H1 (cell line): ENCODE measurements at regions not wholly inside any gene's neighbourhood (a gene's known extent, or its start where the extent isn't known, plus 50 kb on each side); places are given as distances from the start of the nearest gene placed in this dataset.

Experiments
- CTCF ChIA-PET: fragments of 300-600 bp; sonication (Branson Sonifier 250); formaldehyde crosslinking; loops from one replicate; lab custom pipeline; 2021; ENCODE audit not compliant: partially characterized antibody; lab: Charles Lee
- POLR2A ChIA-PET: fragments of 300-600 bp; sonication (Branson Sonifier 250); formaldehyde crosslinking; loops from one replicate; lab custom pipeline; 2021; ENCODE audit warnings: inconsistent platforms; ENCODE audit not compliant: partially characterized antibody; lab: Charles Lee
- DNase-seq, 2 experiments: peaks; one replicate each; pipeline versions ENCODE4 v3.0.0 to v3.0.0-alpha.2; 2010 to 2022; ENCODE audit warnings: low spot score in 2 of 2, low read depth in 1 of 2, mixed read lengths in 1 of 2
- FAIRE-seq: peaks from 2 replicates; lab custom pipeline; 2011; peaks lifted over from hg19 to GRCh38; lab: Jason Lieb, UNC
- H2AFZ ChIP-seq: 2 replicates; pipeline ENCODE4 v1.8.1; 2012; ENCODE audit warnings: low read length, inconsistent platforms
- H2AK5ac ChIP-seq: 2 replicates; pipeline ENCODE4 v1.6.1; 2013; ENCODE audit warnings: low read depth, low read length
- H2BK120ac ChIP-seq: replicated peaks from 2 replicates; pipeline ENCODE3; 2013; ENCODE audit warnings: low read depth, low read length, inconsistent platforms
- H2BK12ac ChIP-seq: 2 replicates; pipeline ENCODE4 v1.6.1; 2013; ENCODE audit warnings: low read depth, low read length
- H2BK15ac ChIP-seq: 2 replicates; pipeline ENCODE4 v1.6.1; 2013; ENCODE audit warnings: low read length
- H2BK20ac ChIP-seq: 2 replicates; pipeline ENCODE4 v1.6.1; 2013; ENCODE audit warnings: low read length
- H2BK5ac ChIP-seq: 2 replicates; pipeline ENCODE4 v1.6.1; 2013; ENCODE audit warnings: low read depth, low read length
- H3K14ac ChIP-seq: 2 replicates; pipeline ENCODE4 v1.6.1; 2013; ENCODE audit warnings: inconsistent platforms; ENCODE audit not compliant: insufficient read length
- H3K18ac ChIP-seq: 2 replicates; pipeline ENCODE4 v1.6.1; 2013; ENCODE audit warnings: low read length; ENCODE audit errors: extremely low read depth
- H3K23ac ChIP-seq: 2 replicates; pipeline ENCODE4 v1.6.1; 2013; ENCODE audit warnings: inconsistent platforms; ENCODE audit not compliant: insufficient read length
- H3K23me2 ChIP-seq: 2 replicates; pipeline ENCODE4 v1.6.1; 2013; ENCODE audit warnings: low read depth, low read length
- H3K27ac ChIP-seq: 2 replicates; pipeline ENCODE4 v1.6.1; 2011; ENCODE audit warnings: low read depth, low read length, inconsistent platforms
- H3K27me3 ChIP-seq, 4 experiments: replicated peaks in 1 of 4; 1 replicate in 1 of 4; 2 replicates in 3 of 4; pipeline versions ENCODE4 v1.6.1 to v1.8.1; 2011 to 2013; ENCODE audit warnings: low read length in 3 of 4, mild to moderate bottlenecking in 3 of 4, inconsistent platforms in 2 of 4, mixed read lengths in 2 of 4, moderate library complexity in 1 of 4; ENCODE audit not compliant: control insufficient read depth in 3 of 4, insufficient read depth in 3 of 4; ENCODE audit errors: extremely low read depth in 1 of 4
- H3K36me3 ChIP-seq, 4 experiments: 2 replicates each; pipeline versions ENCODE4 v1.6.1 to v1.8.1; 2011 to 2013; ENCODE audit warnings: mild to moderate bottlenecking in 4 of 4, low read length in 3 of 4, moderate library complexity in 2 of 4, control low read depth in 1 of 4, inconsistent platforms in 1 of 4; ENCODE audit not compliant: insufficient read depth in 4 of 4, control insufficient read depth in 2 of 4
- H3K4ac ChIP-seq: replicated peaks from 2 replicates; pipeline ENCODE3; 2013; ENCODE audit warnings: low read length, low read depth, mixed read lengths, inconsistent platforms; ENCODE audit not compliant: insufficient read length
- H3K4me1 ChIP-seq, 4 experiments: replicated peaks in 1 of 4; 1 replicate in 1 of 4; 2 replicates in 3 of 4; pipeline versions ENCODE4 v1.6.1 to v1.8.1; 2011 to 2013; ENCODE audit warnings: low read length in 3 of 4, inconsistent platforms in 2 of 4, mixed read lengths in 1 of 4; ENCODE audit not compliant: insufficient read depth in 4 of 4, control insufficient read depth in 3 of 4
- H3K4me2 ChIP-seq, 2 experiments: 2 replicates each; pipeline versions ENCODE4 v1.6.1 to v1.8.1; 2011 to 2013; ENCODE audit warnings: low read depth in 2 of 2, low read length in 2 of 2, control low read depth in 1 of 2, inconsistent platforms in 1 of 2, mild to moderate bottlenecking in 1 of 2; ENCODE audit not compliant: insufficient read depth in 1 of 2
- H3K4me3 ChIP-seq, 4 experiments: fragments of 200-600, 300-600 bp in 1 of 4; sonication (generic), shearing (Covaris generic), sonication (Bioruptor Twin) in 1 of 4; 2 replicates each; pipeline versions ENCODE4 v1.5.1 to v1.8.1; 2011 to 2016; ENCODE audit warnings: low read length in 4 of 4, low read depth in 3 of 4, control low read depth in 2 of 4, inconsistent platforms in 2 of 4, mild to moderate bottlenecking in 2 of 4, mixed read lengths in 1 of 4, moderate library complexity in 1 of 4; ENCODE audit not compliant: insufficient read depth in 2 of 4; ENCODE audit errors: extremely low read depth in 1 of 4
- H3K56ac ChIP-seq: replicated peaks from 2 replicates; pipeline ENCODE3; 2013; ENCODE audit warnings: low read depth, mild to moderate bottlenecking, mixed read lengths, low read length, inconsistent platforms; ENCODE audit not compliant: insufficient read length
- H3K79me1 ChIP-seq: 2 replicates; pipeline ENCODE4 v1.6.1; 2013; ENCODE audit warnings: low read depth, low read length, control low read depth
- H3K79me2 ChIP-seq, 2 experiments: 2 replicates each; pipeline versions ENCODE4 v1.6.1 to v1.8.1; 2012 to 2013; ENCODE audit warnings: low read length in 2 of 2, mild to moderate bottlenecking in 2 of 2, inconsistent platforms in 1 of 2; ENCODE audit not compliant: insufficient read depth in 2 of 2, control insufficient read depth in 1 of 2
- H3K9ac ChIP-seq, 4 experiments: replicated peaks in 1 of 4; 1 replicate in 1 of 4; 2 replicates in 3 of 4; pipeline versions ENCODE4 v1.6.1 to v1.8.1; 2011 to 2013; ENCODE audit warnings: low read depth in 3 of 4, low read length in 3 of 4, control low read depth in 2 of 4, mild to moderate bottlenecking in 2 of 4, moderate library complexity in 2 of 4, inconsistent platforms in 1 of 4; ENCODE audit errors: extremely low read depth in 1 of 4
- H3K9me3 ChIP-seq, 2 experiments: 2 replicates each; pipeline versions ENCODE4 v1.6.1 to v1.8.1; 2012 to 2013; ENCODE audit warnings: mild to moderate bottlenecking in 2 of 2, moderate library complexity in 2 of 2, control low read depth in 1 of 2, inconsistent platforms in 1 of 2, low read depth in 1 of 2, low read length in 1 of 2, mixed read lengths in 1 of 2; ENCODE audit not compliant: insufficient read depth in 2 of 2
- H4K20me1 ChIP-seq, 2 experiments: replicated peaks in 1 of 2; 2 replicates each; pipeline versions ENCODE3 to v1.8.1; 2011 to 2013; ENCODE audit warnings: inconsistent platforms in 2 of 2, low read length in 2 of 2, mild to moderate bottlenecking in 1 of 2; ENCODE audit not compliant: insufficient read depth in 2 of 2, control insufficient read depth in 1 of 2
- H4K5ac ChIP-seq: 2 replicates; pipeline ENCODE4 v1.6.1; 2013; ENCODE audit warnings: low read length, low read depth, mixed read lengths, inconsistent platforms; ENCODE audit not compliant: insufficient read length
- H4K8ac ChIP-seq: 2 replicates; pipeline ENCODE4 v1.8.0; 2013; ENCODE audit warnings: mild to moderate bottlenecking, moderate library complexity, low read length, inconsistent platforms; ENCODE audit not compliant: insufficient read depth; ENCODE audit errors: extremely low read depth
- H4K91ac ChIP-seq: replicated peaks from 2 replicates; pipeline ENCODE3; 2013; ENCODE audit warnings: low read length, mixed read lengths, inconsistent platforms; ENCODE audit not compliant: insufficient read length
- CBX8 ChIP-seq: fragments of 300-800, 300-1000 bp; sonication (generic); IDR thresholded peaks from 2 replicates; pipeline ENCODE4 v1.7.1; 2016; ENCODE audit warnings: low read depth, low read length, borderline replicate concordance
- CEBPB ChIP-seq: IDR thresholded peaks from 2 replicates; pipeline ENCODE4 v1.6.1; 2012; ENCODE audit warnings: low read depth, low read length
- CREB1 ChIP-seq: IDR thresholded peaks from 2 replicates; pipeline ENCODE4 v1.6.1; 2012; ENCODE audit warnings: inconsistent platforms
- FOSL1 ChIP-seq: IDR thresholded peaks from 2 replicates; pipeline ENCODE4 v1.6.1; 2011; ENCODE audit warnings: mild to moderate bottlenecking, low read depth, low read length, moderate library complexity; ENCODE audit not compliant: insufficient read depth
- GTF2F1 ChIP-seq: IDR thresholded peaks from 2 replicates; pipeline ENCODE4 v1.6.1; 2012; ENCODE audit warnings: low read depth, low read length, improper control_type of control experiment, borderline replicate concordance
- HDAC6 ChIP-seq: IDR thresholded peaks from one replicate; pipeline ENCODE4 v1.7.1; 2012; ENCODE audit warnings: low read depth, mild to moderate bottlenecking, inconsistent platforms, low read length, moderate library complexity
- MAFK ChIP-seq: IDR thresholded peaks from 2 replicates; pipeline ENCODE4 v1.6.1; 2012; ENCODE audit warnings: low read depth, mild to moderate bottlenecking, improper control_type of control experiment, low read length
- NRF1 ChIP-seq: IDR thresholded peaks from 2 replicates; pipeline ENCODE4 v1.6.1; 2011; ENCODE audit warnings: mild to moderate bottlenecking, low read depth, low read length, improper control_type of control experiment
- RBBP5 ChIP-seq: IDR thresholded peaks from 2 replicates; pipeline ENCODE4 v1.7.1; 2012; ENCODE audit warnings: low read depth, mild to moderate bottlenecking, inconsistent platforms, low read length, moderate library complexity, borderline replicate concordance
- RFX5 ChIP-seq: IDR thresholded peaks from 2 replicates; pipeline ENCODE4 v1.6.1; 2011; ENCODE audit warnings: low read depth, low read length, improper control_type of control experiment, borderline replicate concordance
- RNF2 ChIP-seq: fragments of 200-900, 300-1000 bp; sonication (generic); IDR thresholded peaks from 2 replicates; pipeline ENCODE4 v1.7.1; 2016; ENCODE audit warnings: borderline replicate concordance, low read depth, mild to moderate bottlenecking, antibody characterized with exemption, low read length; ENCODE audit not compliant: poor library complexity, severe bottlenecking; ENCODE audit errors: missing control alignments
- RXRA ChIP-seq: IDR thresholded peaks from 2 replicates; pipeline ENCODE4 v1.6.1; 2011; ENCODE audit warnings: low read depth, mild to moderate bottlenecking, low read length, moderate library complexity; ENCODE audit not compliant: insufficient read depth
- SIRT6 ChIP-seq: IDR thresholded peaks from one replicate; pipeline ENCODE4 v1.7.1; 2012; ENCODE audit warnings: low read length, inconsistent platforms
- SIX5 ChIP-seq: IDR thresholded peaks from 2 replicates; pipeline ENCODE4 v1.6.1; 2011; ENCODE audit warnings: mild to moderate bottlenecking, low read depth, low read length
- SP4 ChIP-seq: IDR thresholded peaks from 2 replicates; pipeline ENCODE4 v1.6.1; 2012; ENCODE audit warnings: low read length, inconsistent platforms
- SRF ChIP-seq: IDR thresholded peaks from 2 replicates; pipeline ENCODE4 v1.6.1; 2011; ENCODE audit warnings: mild to moderate bottlenecking, low read depth, low read length, moderate library complexity
- WGBS, 2 experiments: shearing (Covaris generic) in 1 of 2; methylation state at CpG; one replicate each; pipeline versions ENCODE4 v1.1.6 to v1.1.7; 2013 to 2015; ENCODE audit warnings: low lambda C conversion rate in 2 of 2, mixed read lengths in 2 of 2, inconsistent platforms in 1 of 2, low coverage in 1 of 2, missing lambda C conversion rate in 1 of 2; ENCODE audit not compliant: insufficient replicate concordance in 2 of 2, insufficient coverage in 1 of 2, insufficient read length in 1 of 2; ENCODE audit errors: extremely low coverage in 1 of 2, missing lambda C conversion rate in 1 of 2; 5-methylcytosine and 5-hydroxymethylcytosine counted together

DNA sequence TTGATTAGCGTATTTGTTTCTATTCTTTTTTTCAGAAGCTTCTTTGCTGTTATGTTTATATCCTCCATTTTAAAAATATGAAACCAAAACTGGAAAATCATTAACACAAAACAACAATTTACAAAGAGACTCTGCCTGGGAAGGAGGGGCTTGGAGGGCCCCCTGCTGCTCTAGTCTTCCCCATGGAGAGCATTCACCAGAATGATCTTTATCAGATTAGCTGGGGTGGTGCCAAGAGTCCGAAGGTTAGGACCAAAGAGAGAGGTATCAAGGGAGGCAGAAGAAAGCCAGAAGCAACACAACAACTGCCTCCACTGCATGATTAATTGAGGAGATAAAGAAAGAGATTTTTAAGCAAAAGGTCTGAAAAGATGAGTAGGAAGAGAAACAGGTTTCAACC lies 218.6 kb downstream of the IRS1 start:
- no peak overlapping the region for H3K23ac ChIP-seq
- H2AK5ac ChIP-seq: no peak overlapping the region
- no peaks in the 10 kb centered on the region for H3K23me2 ChIP-seq
- no peaks in the 10 kb centered on the region for H3K9me3 ChIP-seq
- WGBS, 2 experiments: 96% methylated on average over 2 of the region's 2 CpGs; no CpG with 5 or more reads in 1 of the 2 experiments
- H3K9ac ChIP-seq: no peak overlapping the region
- no peak overlapping the region for H3K27ac ChIP-seq
- POLR2A ChIA-PET: no interaction called here
- no peak overlapping the region for H3K4me2 ChIP-seq
- peaks cover 0 to 2% (median 0%) of the 10 kb centered on the region in 4 experiments; a peak in 1 of 7 replicates for H3K4me1 ChIP-seq
- no peak overlapping the region for H3K56ac ChIP-seq
- H3K27me3 ChIP-seq: no peaks in the 10 kb centered on the region
- H3K36me3 ChIP-seq: no peaks in the 10 kb centered on the region
- H3K4ac ChIP-seq: no peak overlapping the region
- DNase-seq (no peak), FAIRE-seq (no peak)
- no peak overlapping the region for H2BK20ac ChIP-seq
- no peaks in the 10 kb centered on the region for H3K79me1 ChIP-seq
- no peak overlapping the region for H2AFZ ChIP-seq
- no peak overlapping the region for H4K5ac ChIP-seq
- no peak overlapping the region for H2BK120ac ChIP-seq
- no peak overlapping the region for H4K91ac ChIP-seq
- H3K79me2 ChIP-seq: no peaks in the 10 kb centered on the region
- CTCF ChIA-PET: interaction anchor here (0.7 to 1.3 kb wide), 2 partner anchors 16 to 293 kb away, joined by 3 read pairs; no protein-coding TSS in a partner anchor
- no peak overlapping the region for H3K4me3 ChIP-seq
- no peak overlapping the region for H2BK5ac ChIP-seq
- H2BK15ac ChIP-seq: no peak overlapping the region
- H3K14ac ChIP-seq: no peak overlapping the region
- no peak overlapping the region for H2BK12ac ChIP-seq
- no peak overlapping the region for H3K18ac ChIP-seq
- no peaks in the 10 kb centered on the region for H4K20me1 ChIP-seq
- H4K8ac ChIP-seq: no peak overlapping the region
- no peak for TF ChIP-seq RFX5
- no peak for TF ChIP-seq SP4
- no peak for TF ChIP-seq SRF
- TF ChIP-seq RXRA: no peak
- TF ChIP-seq SIX5: no peak
- no peak for TF ChIP-seq GTF2F1
- no peak for TF ChIP-seq CEBPB
- TF ChIP-seq RNF2: no peak
- TF ChIP-seq SIRT6: no peak
- TF ChIP-seq CBX8: no peak
- TF ChIP-seq NRF1: no peak
- no peak for TF ChIP-seq CREB1
- no peak for TF ChIP-seq RBBP5
- TF ChIP-seq HDAC6: no peak
- no peak for TF ChIP-seq MAFK
- no peak for TF ChIP-seq FOSL1
